ENCODE measurements at regions not wholly inside any gene's neighbourhood (a gene's known extent, or its start where the extent isn't known, plus 50 kb on each side); places are given as distances from the start of the nearest gene placed in this dataset.
"Not testable (repeated sequence)": the region's sequence is repeated elsewhere in the genome, so short reads cannot be mapped to it uniquely, and the experiment has no call there.

DNA sequence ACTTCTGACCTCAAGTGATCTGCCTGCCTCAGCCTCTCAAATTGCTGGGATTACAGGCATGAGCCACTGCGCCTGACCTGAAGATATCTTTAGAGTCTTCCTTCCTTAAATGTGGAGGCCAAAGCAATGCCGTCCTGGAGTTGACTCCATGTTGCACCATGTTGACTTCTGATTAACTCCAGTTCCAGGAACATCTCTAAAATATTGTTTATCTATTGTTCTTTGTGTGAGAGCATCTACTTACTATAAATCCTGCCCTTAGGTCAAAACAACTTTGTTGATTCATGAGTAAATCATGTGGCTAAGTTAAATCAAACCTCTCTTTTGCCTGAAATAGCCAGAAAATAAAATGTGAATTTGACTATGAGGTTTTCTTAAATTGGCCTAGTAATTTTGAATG lies 56.6 kb upstream of the CAPRIN1 start:
- Histone ChIP-seq H2AFZ (no peak overlapping the region), H3K4me3 (ENCODE audit: low read depth, low read length) (no peak overlapping the region), H3K36me3 (ENCODE audit: control insufficient read depth, insufficient read depth, low read length) (no peaks in the 10 kb centered on the region), H3K9me3 (ENCODE audit: control insufficient read depth, low read length) (no peaks in the 10 kb centered on the region), H3K9ac (no peak overlapping the region), H3K27me3 (ENCODE audit: control insufficient read depth, insufficient read depth, low read length) (no peaks in the 10 kb centered on the region), H3K79me2 (no peaks in the 10 kb centered on the region), H3K4me2 (ENCODE audit: low read length) (no peak overlapping the region), H3K27ac (no peak overlapping the region), H3K4me1 (no peaks in the 10 kb centered on the region)
- TF ChIP-seq, protein P1, sequence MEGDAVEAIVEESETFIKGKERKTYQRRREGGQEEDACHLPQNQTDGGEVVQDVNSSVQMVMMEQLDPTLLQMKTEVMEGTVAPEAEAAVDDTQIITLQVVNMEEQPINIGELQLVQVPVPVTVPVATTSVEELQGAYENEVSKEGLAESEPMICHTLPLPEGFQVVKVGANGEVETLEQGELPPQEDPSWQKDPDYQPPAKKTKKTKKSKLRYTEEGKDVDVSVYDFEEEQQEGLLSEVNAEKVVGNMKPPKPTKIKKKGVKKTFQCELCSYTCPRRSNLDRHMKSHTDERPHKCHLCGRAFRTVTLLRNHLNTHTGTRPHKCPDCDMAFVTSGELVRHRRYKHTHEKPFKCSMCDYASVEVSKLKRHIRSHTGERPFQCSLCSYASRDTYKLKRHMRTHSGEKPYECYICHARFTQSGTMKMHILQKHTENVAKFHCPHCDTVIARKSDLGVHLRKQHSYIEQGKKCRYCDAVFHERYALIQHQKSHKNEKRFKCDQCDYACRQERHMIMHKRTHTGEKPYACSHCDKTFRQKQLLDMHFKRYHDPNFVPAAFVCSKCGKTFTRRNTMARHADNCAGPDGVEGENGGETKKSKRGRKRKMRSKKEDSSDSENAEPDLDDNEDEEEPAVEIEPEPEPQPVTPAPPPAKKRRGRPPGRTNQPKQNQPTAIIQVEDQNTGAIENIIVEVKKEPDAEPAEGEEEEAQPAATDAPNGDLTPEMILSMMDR (IDR thresholded peaks at IDR 0.05), result no peak

DNA sequence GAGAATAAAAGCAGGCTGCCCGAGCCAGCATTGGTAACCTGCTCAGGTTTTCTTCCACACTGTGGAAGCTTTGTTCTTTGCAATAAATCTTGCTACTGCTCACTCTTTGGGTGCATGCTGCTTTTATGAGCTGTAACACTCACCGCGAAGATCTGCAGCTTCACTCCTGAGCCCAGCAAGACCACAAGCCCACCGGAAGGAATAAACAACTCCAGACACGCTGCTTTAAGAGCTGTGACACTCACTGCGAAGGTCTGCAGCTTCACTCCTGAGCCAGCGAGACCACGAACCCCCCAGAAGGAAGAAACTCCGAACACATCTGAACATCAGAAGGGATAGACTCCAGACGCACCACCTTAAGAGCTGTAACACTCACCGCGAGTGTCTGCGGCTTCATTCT lies 60.4 kb upstream of the CAPRIN1 start:
- H3K4me2 ChIP-seq (ENCODE audit: low read length); H3K9me3 ChIP-seq (ENCODE audit: control insufficient read depth, low read length); H3K27ac ChIP-seq; H3K9ac ChIP-seq; H3K79me2 ChIP-seq; H3K4me1 ChIP-seq; H3K4me3 ChIP-seq (ENCODE audit: low read depth, low read length); H3K27me3 ChIP-seq (ENCODE audit: control insufficient read depth, insufficient read depth, low read length); H3K36me3 ChIP-seq (ENCODE audit: control insufficient read depth, insufficient read depth, low read length); H2AFZ ChIP-seq: not testable (repeated sequence)

DNA sequence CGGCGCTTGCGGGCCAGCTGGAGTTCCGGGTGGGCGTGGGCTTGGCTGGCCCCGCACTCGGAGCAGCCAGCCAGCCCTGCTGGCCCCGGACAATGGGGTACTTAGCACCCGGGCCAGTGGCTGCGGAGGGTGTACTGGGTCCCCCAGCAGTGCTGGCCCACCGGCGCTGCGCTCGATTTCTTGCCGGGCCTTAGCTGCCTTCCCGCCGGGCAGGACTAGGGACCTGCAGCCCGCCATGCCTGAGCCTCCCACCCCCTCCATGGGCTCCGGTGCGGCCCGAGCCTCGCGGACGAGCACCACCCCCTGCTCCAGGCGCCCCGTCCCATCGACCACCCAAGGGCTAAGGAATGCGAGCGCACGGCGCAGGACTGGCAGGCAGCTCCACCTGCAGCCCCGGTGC lies 61.4 kb upstream of the CAPRIN1 start:
- not testable (repeated sequence) for H3K4me1 ChIP-seq; H3K4me3 ChIP-seq (ENCODE audit: low read depth, low read length); H3K9me3 ChIP-seq (ENCODE audit: control insufficient read depth, low read length); H3K27ac ChIP-seq; H3K9ac ChIP-seq; H3K36me3 ChIP-seq (ENCODE audit: control insufficient read depth, insufficient read depth, low read length); H2AFZ ChIP-seq; H3K27me3 ChIP-seq (ENCODE audit: control insufficient read depth, insufficient read depth, low read length); H3K79me2 ChIP-seq; H3K4me2 ChIP-seq (ENCODE audit: low read length)

- Histone ChIP-seq H3K9me3 (ENCODE audit: control insufficient read depth, low read length) (no peaks in the 10 kb centered on the region), H3K9ac (no peak overlapping the region)
These were observed 62.1 kb upstream of the CAPRIN1 start for GRCh38 chr11:33989461-33989860.

GRCh38 chr11:33988586-33989370 lies 62.8 kb upstream of the CAPRIN1 start:
- Histone ChIP-seq H3K79me2 (no peaks in the 10 kb centered on the region), H3K4me1 (no peaks in the 10 kb centered on the region), H3K4me2 (ENCODE audit: low read length) (no peak overlapping the region), H3K9ac (no peak overlapping the region), H3K36me3 (ENCODE audit: control insufficient read depth, insufficient read depth, low read length) (no peaks in the 10 kb centered on the region), H2AFZ (no peak overlapping the region), H3K27ac (no peak overlapping the region), H3K9me3 (ENCODE audit: control insufficient read depth, low read length) (no peaks in the 10 kb centered on the region), H3K27me3 (ENCODE audit: control insufficient read depth, insufficient read depth, low read length) (no peaks in the 10 kb centered on the region), H3K4me3 (ENCODE audit: low read depth, low read length) (no peak overlapping the region)
- TF ChIP-seq, protein P1 (IDR thresholded peaks at IDR 0.05), result no peak

More at GRCh38 chr11:33989461-33989860, 62.1 kb upstream of the CAPRIN1 start:
- H3K79me2 ChIP-seq, result no peaks in the 10 kb centered on the region
- no peaks in the 10 kb centered on the region for H3K4me1 ChIP-seq
- no peaks in the 10 kb centered on the region for H3K36me3 ChIP-seq (ENCODE audit: control insufficient read depth, insufficient read depth, low read length)
- no peak overlapping the region for H3K4me3 ChIP-seq (ENCODE audit: low read depth, low read length)
- H2AFZ ChIP-seq, result no peak overlapping the region
- no peak overlapping the region for H3K4me2 ChIP-seq (ENCODE audit: low read length)
- TF ChIP-seq, protein P1 (IDR thresholded peaks at IDR 0.05), result no peak
- H3K27me3 ChIP-seq (ENCODE audit: control insufficient read depth, insufficient read depth, low read length), result no peaks in the 10 kb centered on the region
- H3K27ac ChIP-seq, result no peak overlapping the region

Measured in parathyroid adenoma (tissue), 2 donors.